GM19395 (cell line): ENCODE measurements at regions not wholly inside any gene's neighbourhood (a gene's known extent, or its start where the extent isn't known, plus 50 kb on each side); places are given as distances from the start of the nearest gene placed in this dataset.

Experiments
- ATAC-seq: cut with Tn5 transposase; IDR thresholded peaks from one replicate; pipeline ENCODE4 v1.9.1; 2021; ENCODE audit warnings: mild to moderate bottlenecking, moderate library complexity; ENCODE audit not compliant: unreplicated experiment

GRCh38 chr9:22279636-22280035 lies 167.0 kb upstream of the DMRTA1 start:
- ATAC-seq, result no peak

DNA sequence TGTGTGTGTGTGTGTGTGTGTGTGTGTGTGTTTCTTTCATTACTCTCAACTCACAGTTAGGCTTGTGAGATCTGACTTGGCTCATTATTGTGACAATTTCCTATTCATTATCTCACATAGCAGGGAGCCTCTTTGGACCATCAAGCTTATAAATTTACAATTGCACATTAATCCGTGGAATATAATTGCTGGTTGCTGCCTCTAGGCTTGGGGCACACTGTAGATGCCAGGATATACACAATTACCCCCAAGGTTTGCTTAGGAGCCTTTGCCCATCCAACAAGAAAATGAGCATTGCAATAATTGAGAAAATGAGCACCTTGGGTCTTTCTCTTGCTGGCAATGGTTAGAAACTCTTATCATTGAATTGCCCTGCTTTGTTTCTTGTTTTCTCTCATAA lies 161.6 kb upstream of the DMRTA1 start:
- no peak for ATAC-seq

- ATAC-seq, result no peak
These were observed 160.0 kb upstream of the DMRTA1 start for GRCh38 chr9:22286661-22287060.

DNA sequence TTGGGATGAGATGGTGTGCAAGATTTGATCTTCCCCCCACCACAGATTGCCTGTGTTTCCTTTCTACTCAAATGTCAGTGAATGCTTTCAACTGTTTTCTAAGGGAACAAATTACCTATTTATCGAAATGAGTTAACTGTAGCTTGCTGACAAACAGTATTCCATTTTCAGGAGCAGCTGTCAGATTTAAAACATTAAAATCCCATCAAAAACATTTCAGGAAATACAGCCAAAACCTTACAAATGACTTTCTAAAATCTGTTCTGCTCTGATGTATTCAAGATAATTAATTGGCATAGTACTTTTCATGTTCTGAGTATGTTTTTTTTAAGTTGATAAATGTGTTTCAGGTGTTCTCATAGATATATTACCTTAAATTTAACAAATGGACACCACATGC lies 158.0 kb upstream of the DMRTA1 start:
- ATAC-seq, result no peak

DNA sequence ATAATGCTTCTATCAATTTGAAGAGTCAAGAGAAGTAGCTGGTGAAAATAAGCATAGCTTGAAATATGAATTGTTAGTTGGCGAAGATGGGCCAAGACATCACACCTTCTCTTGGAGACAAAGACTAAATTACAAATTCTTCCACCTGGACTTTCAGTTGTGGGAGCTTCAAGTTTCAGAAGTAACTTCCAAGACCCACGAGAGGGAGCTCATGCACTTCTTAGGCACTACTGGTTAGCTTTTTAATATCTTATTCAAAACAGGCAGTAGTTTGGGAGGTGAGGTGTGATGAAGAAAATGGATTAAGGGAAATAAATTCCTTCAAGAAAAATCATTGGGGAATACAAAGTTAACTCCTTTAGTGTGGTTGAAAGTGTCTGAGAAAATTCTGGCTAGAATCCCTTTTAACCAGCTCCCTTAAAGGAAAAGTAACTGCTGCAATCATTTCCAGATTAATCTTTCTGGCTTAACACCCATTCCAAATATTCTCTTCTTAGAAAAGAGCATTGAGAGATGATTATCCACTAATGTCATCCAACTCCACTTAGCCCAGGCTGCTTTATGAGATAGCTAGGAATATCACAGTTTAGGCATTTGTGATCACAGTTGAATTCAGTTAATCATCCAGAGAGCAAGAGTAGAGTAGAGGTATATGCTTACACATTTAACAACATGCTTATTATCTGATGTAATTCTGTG lies 139.5 kb upstream of the DMRTA1 start:
- ATAC-seq, result no peak

- no peak for ATAC-seq
These were observed 138.4 kb upstream of the DMRTA1 start for GRCh38 chr9:22308177-22308576.

GRCh38 chr9:22316645-22317044 lies 130.0 kb upstream of the DMRTA1 start:
- no peak for ATAC-seq

GRCh38 chr9:22331533-22331932 lies 115.1 kb upstream of the DMRTA1 start:
- ATAC-seq, result no peak

DNA sequence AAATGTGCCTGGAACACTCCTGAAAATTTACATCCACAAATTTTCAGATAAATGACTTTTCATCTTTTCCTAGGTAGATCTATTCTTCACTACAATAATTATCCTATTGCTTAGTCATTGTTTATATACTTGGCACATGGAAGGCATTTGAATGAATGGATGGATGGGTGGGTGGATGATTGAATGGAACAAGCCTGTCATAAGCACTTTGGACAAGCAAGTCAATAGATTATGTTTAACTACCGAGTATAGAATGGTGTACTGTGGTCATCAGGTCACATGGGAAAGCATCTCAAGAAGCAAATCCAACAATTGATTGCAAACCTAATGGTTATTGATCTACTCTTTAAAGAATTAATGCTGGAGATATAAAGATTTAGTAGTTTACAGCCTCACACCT lies 114.4 kb upstream of the DMRTA1 start:
- no peak for ATAC-seq

GRCh38 chr9:22337261-22337660 lies 109.4 kb upstream of the DMRTA1 start:
- ATAC-seq, result no peak

DNA sequence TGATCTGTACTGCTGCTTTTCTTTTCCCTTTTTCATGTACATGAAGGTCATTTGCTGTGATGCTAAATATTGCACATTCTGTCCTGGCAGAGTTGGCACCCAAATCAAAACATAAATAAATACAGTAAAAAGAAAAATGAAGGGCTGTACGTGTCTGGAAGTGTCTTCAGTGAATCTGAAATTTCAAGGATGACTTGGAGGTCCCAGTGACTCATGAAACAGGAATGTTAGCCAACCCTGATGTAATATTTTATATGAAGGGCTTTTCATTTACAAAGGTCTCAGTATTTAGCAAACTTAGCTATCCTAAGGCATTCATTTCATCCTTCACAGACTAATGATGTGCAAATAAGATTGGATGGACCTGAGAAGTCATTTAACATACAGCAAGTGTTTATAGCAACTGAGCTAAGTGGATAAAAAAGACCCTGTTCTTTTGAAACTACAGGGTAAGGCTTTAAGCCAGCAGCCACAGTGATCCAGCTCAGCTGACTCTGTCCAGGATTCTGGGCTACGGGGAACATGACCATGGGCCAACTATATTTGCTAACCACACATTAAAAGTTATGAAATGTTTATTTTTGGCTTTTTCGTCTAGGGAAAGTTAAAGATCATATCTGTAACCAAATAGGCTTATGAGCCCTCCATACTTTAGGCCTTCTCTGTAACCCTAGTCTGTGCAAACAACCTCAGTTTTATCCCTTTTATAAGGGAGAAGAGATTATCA lies 104.0 kb upstream of the DMRTA1 start:
- no peak for ATAC-seq

DNA sequence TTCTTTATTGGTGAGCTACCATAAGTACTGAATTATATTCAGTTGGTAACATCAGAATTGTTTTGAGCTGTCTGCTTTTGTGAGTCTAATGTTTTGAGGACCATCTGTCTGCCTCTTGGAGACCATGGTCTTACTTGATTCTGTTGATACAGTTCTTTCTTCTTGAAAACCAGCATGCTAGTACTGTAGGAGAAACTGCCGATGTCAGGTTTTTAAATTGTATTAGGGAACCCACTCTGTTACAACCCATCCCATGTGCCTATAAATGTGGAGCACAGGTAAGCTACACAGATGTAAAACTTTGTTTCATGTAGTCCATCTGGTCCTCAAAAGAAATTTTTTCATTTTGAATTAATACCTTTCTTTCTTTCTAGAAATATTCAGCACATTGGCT lies 103.4 kb upstream of the DMRTA1 start:
- ATAC-seq, result no peak

DNA sequence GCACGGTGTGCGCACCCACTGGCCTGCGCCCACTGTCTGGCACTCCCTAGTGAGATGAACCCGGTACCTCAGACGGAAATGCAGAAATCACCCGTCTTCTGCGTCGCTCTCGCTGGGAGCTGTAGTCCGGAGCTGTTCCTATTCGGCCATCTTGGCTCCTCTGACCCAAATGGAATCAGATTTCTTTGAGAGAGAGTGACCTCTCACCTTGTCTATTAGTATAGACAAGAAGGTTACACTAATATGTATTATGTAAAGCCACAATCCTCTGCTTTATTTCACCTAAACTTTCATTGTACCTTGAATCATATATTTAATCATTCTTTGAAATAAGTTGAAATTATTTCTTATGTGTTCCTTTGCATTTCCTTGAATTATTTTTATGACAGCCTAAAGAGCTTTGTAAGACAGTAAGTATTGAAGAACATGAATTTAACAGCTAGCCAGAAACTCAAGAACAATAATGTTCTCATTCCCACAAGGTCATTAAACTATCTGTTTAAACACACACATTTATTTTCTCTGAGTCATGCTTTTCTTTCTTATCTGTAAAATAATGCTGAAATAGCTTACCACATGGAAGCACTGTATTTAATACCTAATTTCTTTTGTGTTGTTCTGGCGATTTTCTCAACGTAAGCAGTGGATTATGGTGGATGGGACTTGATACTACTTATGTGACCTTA lies 91.8 kb upstream of the DMRTA1 start:
- ATAC-seq, result no peak

DNA sequence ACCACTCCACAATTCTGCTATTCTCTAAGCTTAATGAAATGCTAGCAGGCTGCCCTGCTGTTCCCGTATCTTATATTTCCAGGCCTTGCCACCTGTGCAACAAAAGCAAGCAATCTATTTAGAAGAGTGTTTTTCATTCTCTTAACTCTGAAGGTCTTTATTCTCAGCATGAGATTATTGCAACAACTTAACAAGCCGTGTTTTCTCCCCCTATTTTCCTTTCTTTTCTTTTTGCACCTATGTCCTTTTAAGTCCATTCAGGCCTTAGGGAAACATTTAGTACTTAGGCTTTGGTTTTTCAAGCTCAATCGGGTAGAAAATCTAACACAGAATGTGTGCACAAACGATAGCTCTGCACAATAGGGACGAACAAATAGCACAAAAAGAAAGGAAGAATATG lies 89.6 kb upstream of the DMRTA1 start:
- ATAC-seq, result no peak

DNA sequence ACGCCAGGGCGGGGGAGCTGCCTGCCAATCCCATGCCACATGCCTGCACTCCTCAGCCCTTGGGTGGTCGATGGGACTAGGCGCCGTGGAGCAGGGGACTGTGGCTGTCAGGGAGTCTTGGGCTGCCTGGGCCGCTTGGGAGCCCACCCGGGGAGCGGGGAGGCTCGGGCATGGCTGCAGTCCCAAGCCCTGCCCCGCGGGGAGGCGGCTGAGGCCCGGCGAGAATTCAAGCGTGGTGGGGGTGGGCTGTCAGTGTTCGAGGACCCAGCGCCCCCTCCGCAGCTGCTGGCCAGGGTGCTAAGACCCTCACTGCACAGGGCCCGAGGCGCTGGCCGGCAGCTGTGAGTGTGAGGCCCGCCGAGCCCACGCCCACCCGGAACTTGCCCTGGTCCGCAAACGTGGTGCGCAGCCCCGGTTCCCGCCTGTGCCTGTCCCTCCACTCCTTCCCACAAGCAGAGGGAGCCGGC lies 83.2 kb upstream of the DMRTA1 start:
- ATAC-seq, result no peak

GRCh38 chr9:22373636-22374035 lies 73.0 kb upstream of the DMRTA1 start:
- no peak for ATAC-seq

GRCh38 chr9:22374051-22374450 lies 72.6 kb upstream of the DMRTA1 start:
- no peak for ATAC-seq

DNA sequence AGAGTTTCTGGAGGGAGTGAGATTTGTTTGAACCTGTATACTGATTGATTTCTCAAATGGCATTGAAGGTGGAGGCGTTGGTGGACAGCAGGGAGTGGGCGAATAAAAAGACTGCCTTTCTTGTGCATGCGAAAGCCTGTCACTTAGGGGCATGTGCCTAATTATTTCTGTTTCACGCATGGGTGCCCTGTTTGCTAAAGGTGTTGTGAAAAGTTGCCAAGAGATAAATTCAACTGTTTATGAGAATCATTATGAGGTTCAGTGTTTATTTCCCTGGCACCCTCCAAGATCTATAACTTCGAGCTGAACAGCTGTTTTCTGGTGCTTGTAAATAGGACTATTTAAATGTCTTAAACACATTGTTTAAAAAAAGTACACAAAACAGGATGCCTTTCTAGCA lies 67.4 kb upstream of the DMRTA1 start:
- ATAC-seq, result no peak

GRCh38 chr9:22381170-22381569 lies 65.5 kb upstream of the DMRTA1 start:
- ATAC-seq, result no peak

DNA sequence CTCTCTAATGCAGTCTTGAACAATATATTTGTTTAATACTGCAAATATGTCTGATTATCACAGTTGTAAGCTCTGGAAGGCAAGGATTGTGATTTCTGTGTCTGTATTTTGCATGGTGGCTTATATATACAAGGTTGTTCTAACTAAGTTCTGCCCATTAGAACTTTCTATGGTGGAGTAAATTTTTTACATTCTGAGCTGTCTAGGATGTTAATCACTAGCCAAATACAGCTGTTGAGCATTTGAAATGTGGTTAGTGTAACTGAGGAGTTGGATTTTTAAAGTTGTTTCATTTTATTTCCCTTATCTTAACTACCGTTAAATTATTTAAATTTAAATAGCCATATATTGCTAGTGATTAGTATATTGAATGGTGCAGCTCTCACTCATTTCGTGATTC lies 64.3 kb upstream of the DMRTA1 start:
- ATAC-seq, result no peak

DNA sequence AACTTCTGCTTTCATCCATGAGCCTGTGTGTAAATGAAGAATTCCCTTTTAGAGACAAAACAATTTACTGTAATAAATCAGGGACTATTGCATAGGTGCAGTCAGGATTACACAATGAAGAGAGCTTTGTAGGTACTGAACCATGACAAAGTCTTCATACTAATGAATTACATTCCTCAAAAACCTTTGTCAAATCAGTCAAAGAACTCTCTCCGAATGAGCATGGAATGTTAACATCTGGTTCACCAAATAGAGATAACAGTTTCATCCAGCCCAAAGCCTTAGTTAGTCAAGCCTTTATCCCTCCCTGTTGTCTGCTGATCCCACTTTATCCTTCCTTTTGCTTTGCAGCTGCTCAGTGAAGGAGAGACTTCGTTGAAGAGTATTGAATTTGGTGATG lies 62.9 kb upstream of the DMRTA1 start:
- no peak for ATAC-seq

GRCh38 chr9:22389271-22389670 lies 57.4 kb upstream of the DMRTA1 start:
- ATAC-seq, result no peak
